ENCODE measurements at regions not wholly inside any gene's neighbourhood (a gene's known extent, or its start where the extent isn't known, plus 50 kb on each side); places are given as distances from the start of the nearest gene placed in this dataset.

GRCh38 chr1:206411321-206411720, 59.0 kb upstream of the IKBKE start:
- TF ChIP-seq, protein P1, sequence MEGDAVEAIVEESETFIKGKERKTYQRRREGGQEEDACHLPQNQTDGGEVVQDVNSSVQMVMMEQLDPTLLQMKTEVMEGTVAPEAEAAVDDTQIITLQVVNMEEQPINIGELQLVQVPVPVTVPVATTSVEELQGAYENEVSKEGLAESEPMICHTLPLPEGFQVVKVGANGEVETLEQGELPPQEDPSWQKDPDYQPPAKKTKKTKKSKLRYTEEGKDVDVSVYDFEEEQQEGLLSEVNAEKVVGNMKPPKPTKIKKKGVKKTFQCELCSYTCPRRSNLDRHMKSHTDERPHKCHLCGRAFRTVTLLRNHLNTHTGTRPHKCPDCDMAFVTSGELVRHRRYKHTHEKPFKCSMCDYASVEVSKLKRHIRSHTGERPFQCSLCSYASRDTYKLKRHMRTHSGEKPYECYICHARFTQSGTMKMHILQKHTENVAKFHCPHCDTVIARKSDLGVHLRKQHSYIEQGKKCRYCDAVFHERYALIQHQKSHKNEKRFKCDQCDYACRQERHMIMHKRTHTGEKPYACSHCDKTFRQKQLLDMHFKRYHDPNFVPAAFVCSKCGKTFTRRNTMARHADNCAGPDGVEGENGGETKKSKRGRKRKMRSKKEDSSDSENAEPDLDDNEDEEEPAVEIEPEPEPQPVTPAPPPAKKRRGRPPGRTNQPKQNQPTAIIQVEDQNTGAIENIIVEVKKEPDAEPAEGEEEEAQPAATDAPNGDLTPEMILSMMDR (conservative IDR thresholded peaks at IDR 0.05), result no peak
- no peak for TF ChIP-seq EZH2 (IDR thresholded peaks at IDR 0.05; ENCODE audit: low read depth)

All from PC-9 (cell line).